Nephron progenitor cell (in vitro differentiated cells): ENCODE measurements at regions not wholly inside any gene's neighbourhood (a gene's known extent, or its start where the extent isn't known, plus 50 kb on each side); places are given as distances from the start of the nearest gene placed in this dataset.

Experiments used
- DNase-seq: peaks from one replicate; pipeline ENCODE4 v3.0.0; 2021
- H3K27ac Mint-ChIP-seq: 2 replicates; pipeline ENCODE4 v1.8.0; 2021; ENCODE audit warnings: mild to moderate bottlenecking, moderate library complexity, mixed read lengths
- H3K27me3 Mint-ChIP-seq: 2 replicates; pipeline ENCODE4 v1.8.0; 2021; ENCODE audit warnings: mild to moderate bottlenecking, low read depth, mixed read lengths; ENCODE audit not compliant: poor library complexity
- H3K36me3 Mint-ChIP-seq: 2 replicates; pipeline ENCODE4 v1.8.0; 2021; ENCODE audit warnings: low read depth, mixed read lengths
- H3K4me1 Mint-ChIP-seq: 2 replicates; pipeline ENCODE4 v1.8.0; 2021; ENCODE audit warnings: mixed read lengths
- H3K4me3 Mint-ChIP-seq: 2 replicates; pipeline ENCODE4 v1.8.0; 2021; ENCODE audit warnings: mild to moderate bottlenecking, moderate library complexity, mixed read lengths
- H3K9me3 Mint-ChIP-seq: 2 replicates; pipeline ENCODE4 v1.8.0; 2021; ENCODE audit warnings: mild to moderate bottlenecking, moderate library complexity, mixed read lengths
- CTCF ChIP-seq: fragments of 200-600 bp; sonication (generic); IDR thresholded peaks from 2 replicates; pipeline ENCODE4 v1.5.0; 2021; ENCODE audit warnings: antibody characterized with exemption

GRCh38 chr20:4459081-4459480 lies 210.0 kb upstream of the ADRA1D start:
- H3K4me3 Mint-ChIP-seq = no peak overlapping the region
- no peak for TF ChIP-seq CTCF
- H3K27me3 Mint-ChIP-seq = peaks cover 11% of the 10 kb centered on the region
- peaks cover 7% of the 10 kb centered on the region for H3K9me3 Mint-ChIP-seq
- no peak for DNase-seq
- peaks cover 5% of the 10 kb centered on the region for H3K4me1 Mint-ChIP-seq
- no peak overlapping the region for H3K27ac Mint-ChIP-seq
- no peaks in the 10 kb centered on the region for H3K36me3 Mint-ChIP-seq

GRCh38 chr20:4457566-4458543 lies 208.8 kb upstream of the ADRA1D start:
- H3K4me3 Mint-ChIP-seq = no peak overlapping the region
- H3K27ac Mint-ChIP-seq = no peak overlapping the region
- H3K9me3 Mint-ChIP-seq = peaks cover 7% of the 10 kb centered on the region
- H3K27me3 Mint-ChIP-seq = peaks cover 11% of the 10 kb centered on the region
- H3K4me1 Mint-ChIP-seq = peaks cover 5% of the 10 kb centered on the region
- H3K36me3 Mint-ChIP-seq = no peaks in the 10 kb centered on the region
- TF ChIP-seq CTCF = no peak
- DNase-seq = no peak

GRCh38 chr20:4455996-4456395 lies 206.9 kb upstream of the ADRA1D start:
- peaks cover 7% of the 10 kb centered on the region for H3K9me3 Mint-ChIP-seq

GRCh38 chr20:4455301-4455701 lies 206.2 kb upstream of the ADRA1D start:
- H3K4me3 Mint-ChIP-seq = no peak overlapping the region
- H3K4me1 Mint-ChIP-seq = peaks cover 5% of the 10 kb centered on the region
- H3K9me3 Mint-ChIP-seq = peaks cover 7% of the 10 kb centered on the region
- no peaks in the 10 kb centered on the region for H3K36me3 Mint-ChIP-seq
- peaks cover 11% of the 10 kb centered on the region for H3K27me3 Mint-ChIP-seq
- DNase-seq = no peak
- no peak overlapping the region for H3K27ac Mint-ChIP-seq
- no peak for TF ChIP-seq CTCF

More at GRCh38 chr20:4455996-4456395, 206.9 kb upstream of the ADRA1D start:
- peaks cover 11% of the 10 kb centered on the region for H3K27me3 Mint-ChIP-seq
- H3K27ac Mint-ChIP-seq = no peak overlapping the region
- no peak for TF ChIP-seq CTCF
- no peak overlapping the region for H3K4me3 Mint-ChIP-seq
- peaks cover 5% of the 10 kb centered on the region for H3K4me1 Mint-ChIP-seq
- H3K36me3 Mint-ChIP-seq = no peaks in the 10 kb centered on the region
- DNase-seq = no peak

GRCh38 chr20:4454111-4454510 lies 205.0 kb upstream of the ADRA1D start:
- Mint-ChIP-seq H3K27me3 (peaks cover 11% of the 10 kb centered on the region), H3K9me3 (peaks cover 7% of the 10 kb centered on the region), H3K36me3 (no peaks in the 10 kb centered on the region), H3K27ac (no peak overlapping the region), H3K4me3 (no peak overlapping the region), H3K4me1 (peaks cover 10% of the 10 kb centered on the region)
- TF ChIP-seq CTCF = no peak
- no peak for DNase-seq
